Omental fat pad (tissue), 3 donors: ENCODE measurements at regions not wholly inside any gene's neighbourhood (a gene's known extent, or its start where the extent isn't known, plus 50 kb on each side); places are given as distances from the start of the nearest gene placed in this dataset.

Experiments
- ATAC-seq: fragments of 150-250 bp; one replicate; pipeline ENCODE4 v1.9.1; 2016; ENCODE audit warnings: mild to moderate bottlenecking, moderate library complexity; ENCODE audit not compliant: low FRiP score
- DNase-seq: peaks from one replicate; pipeline ENCODE4 v3.0.0-alpha.2; 2019; ENCODE audit warnings: low spot score
- CTCF ChIP-seq, 3 donors: fragments of 450-650 bp; IDR thresholded peaks; one replicate each; pipeline ENCODE4 v1.5.1; 2016 to 2017; ENCODE audit warnings: antibody characterized with exemption in 3 of 3, mild to moderate bottlenecking in 3 of 3, moderate library complexity in 2 of 3

- no peak for DNase-seq
- TF ChIP-seq CTCF (IDR thresholded peaks at IDR 0.05): no peak
- no peak for ATAC-seq
Observed at GRCh38 chr13:70938462-70938861, 830.2 kb upstream of the KLHL1 start.

GRCh38 chr13:70932511-70932910 is 824.3 kb upstream of the KLHL1 start:
- TF ChIP-seq CTCF (IDR thresholded peaks at IDR 0.05): no peak
- DNase-seq (no peak), ATAC-seq (no peak)

DNA sequence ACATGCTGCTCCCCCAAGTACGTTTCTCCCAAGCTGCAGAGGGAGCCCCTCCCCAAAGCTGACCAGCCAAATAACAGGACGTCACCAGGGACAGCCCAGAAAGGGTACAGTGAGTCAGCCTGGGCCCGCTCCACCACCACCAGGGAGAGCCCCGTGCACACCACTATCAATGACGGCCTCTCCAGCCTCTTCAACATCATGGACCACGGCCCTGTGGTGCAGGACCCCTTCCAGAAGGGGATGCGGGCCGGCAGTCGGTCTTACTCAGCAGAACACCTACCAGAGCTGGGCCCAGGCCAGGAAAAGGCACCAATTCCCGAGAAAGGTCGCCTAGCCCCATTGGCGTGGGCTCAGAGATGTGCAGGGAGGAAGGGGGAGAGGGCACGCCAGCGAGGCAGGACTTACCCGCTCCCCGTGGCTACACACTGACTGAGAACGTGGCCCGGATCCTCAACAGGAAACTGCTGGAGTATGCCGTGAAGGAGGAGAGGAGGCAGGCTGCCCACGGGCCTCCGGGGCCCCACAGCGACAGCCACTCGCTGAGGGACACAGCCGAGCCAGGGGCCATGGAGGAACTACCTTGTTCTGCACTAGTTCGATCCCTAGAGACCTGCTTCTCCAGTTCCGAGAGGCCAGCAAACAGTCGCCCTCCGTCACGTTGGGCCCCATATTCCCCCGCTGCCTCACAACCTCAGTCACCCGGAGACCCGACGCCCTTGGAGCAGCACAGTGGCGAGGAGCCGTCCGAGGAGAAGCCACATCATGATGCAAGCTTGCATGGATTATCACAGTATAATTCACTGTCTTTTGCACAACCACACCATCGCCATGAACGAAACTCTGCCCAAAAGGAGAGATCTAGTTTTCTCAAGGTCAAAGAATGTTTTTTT is 815.9 kb upstream of the KLHL1 start:
- ATAC-seq: no peak
- DNase-seq: no peak
- TF ChIP-seq CTCF (IDR thresholded peaks at IDR 0.05): no peak

DNA sequence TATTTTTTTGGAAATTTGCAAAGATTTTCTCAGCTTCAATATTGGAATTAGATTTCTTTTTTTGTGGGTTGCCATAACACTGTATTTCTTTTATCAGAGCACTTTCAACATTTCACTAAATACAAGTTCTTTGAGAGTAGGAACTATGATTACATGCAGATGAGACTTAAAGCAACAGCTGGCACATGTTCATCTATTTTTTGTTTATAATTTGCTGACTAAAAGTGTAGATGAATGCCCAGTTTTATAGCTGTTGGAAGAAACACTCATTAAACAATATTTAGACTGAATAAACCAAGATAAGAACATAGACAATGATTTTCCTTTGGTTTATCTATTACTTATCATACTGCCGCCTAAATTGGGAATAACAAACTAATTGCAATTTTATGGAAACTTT is 803.0 kb upstream of the KLHL1 start:
- DNase-seq (no peak), ATAC-seq (no peak)
- TF ChIP-seq CTCF (IDR thresholded peaks at IDR 0.05): no peak

- TF ChIP-seq CTCF (IDR thresholded peaks at IDR 0.05): no peak
- ATAC-seq: no peak
- DNase-seq: no peak
Observed at GRCh38 chr13:70908795-70909194, 800.5 kb upstream of the KLHL1 start.

GRCh38 chr13:70905035-70905434 is 796.8 kb upstream of the KLHL1 start:
- TF ChIP-seq CTCF (IDR thresholded peaks at IDR 0.05): no peak
- ATAC-seq: peak; percentile 78
- no peak for DNase-seq

DNA sequence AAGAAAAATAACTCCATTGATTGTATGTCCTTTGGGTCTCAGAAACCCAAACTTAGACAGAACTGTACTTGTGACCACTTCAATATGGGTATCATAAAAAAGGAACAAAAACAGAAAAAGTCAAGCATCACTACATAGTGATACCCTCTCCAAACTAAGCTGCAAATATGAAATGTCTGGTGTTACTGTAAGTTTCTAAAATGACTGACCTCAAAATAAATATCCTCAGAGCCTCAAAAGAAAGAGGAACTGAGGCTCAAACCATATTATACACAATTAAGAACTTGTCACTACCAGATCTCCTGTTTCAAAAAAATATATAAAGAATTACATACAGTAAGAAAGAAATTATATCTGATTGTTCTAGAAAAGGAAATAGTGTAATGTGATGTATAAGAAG is 787.9 kb upstream of the KLHL1 start:
- no peak for DNase-seq
- TF ChIP-seq CTCF (IDR thresholded peaks at IDR 0.05): no peak
- ATAC-seq: no peak
